SK-N-SH (cell line): ENCODE measurements at regions not wholly inside any gene's neighbourhood (a gene's known extent, or its start where the extent isn't known, plus 50 kb on each side); places are given as distances from the start of the nearest gene placed in this dataset.

ENCODE experiments used
- CTCF ChIA-PET: fragments of 300-600, 350-600 bp; formaldehyde crosslinking; extraction: SDS; loops from one replicate; lab custom pipeline; 2021; lab: Yijun Ruan, JAX
- POLR2A ChIA-PET: fragments of 350-600 bp; sonication (Branson Sonifier 250); formaldehyde crosslinking; extraction: SDS; loops from one replicate; lab custom pipeline; 2020; ENCODE audit warnings: antibody characterized with exemption, inconsistent platforms; lab: Yijun Ruan, JAX
- DNase-seq: peaks from one replicate; pipeline ENCODE4 v3.0.0; 2012
- H2AFZ ChIP-seq: fragments of 200-600 bp; sonication (generic); 2 replicates; pipeline ENCODE4 v1.8.1; 2016; ENCODE audit warnings: antibody characterized with exemption, mild to moderate bottlenecking, low read depth
- H3F3A ChIP-seq: fragments of 200-600 bp; sonication (generic); replicated peaks from 2 replicates; pipeline ENCODE3; 2016; ENCODE audit warnings: antibody characterized with exemption, mild to moderate bottlenecking; ENCODE audit not compliant: insufficient read depth
- H3K27ac ChIP-seq, 2 experiments: fragments of 200-500 bp in 1 of 2; fragments of 200-600 bp in 1 of 2; sonication (Bioruptor generic) in 1 of 2; sonication (generic), shearing (Covaris generic) in 1 of 2; 2 replicates each; pipeline versions ENCODE4 v1.5.1 to v1.6.1; 2014 to 2016; ENCODE audit warnings: low read depth in 2 of 2, inconsistent platforms in 1 of 2, low read length in 1 of 2, mild to moderate bottlenecking in 1 of 2, mixed read lengths in 1 of 2
- H3K27me3 ChIP-seq: fragments of 200-600 bp; sonication (generic), shearing (Covaris generic); 2 replicates; pipeline ENCODE4 v1.6.1; 2016; ENCODE audit warnings: mixed run types; ENCODE audit not compliant: insufficient read depth
- H3K36me3 ChIP-seq, 2 experiments: fragments of 200-500 bp in 1 of 2; fragments of 200-600 bp in 1 of 2; sonication (Bioruptor generic) in 1 of 2; sonication (generic) in 1 of 2; replicated peaks in 1 of 2; 2 replicates each; pipeline versions ENCODE3 to v1.5.1; 2014 to 2016; ENCODE audit warnings: low read length in 1 of 2, mild to moderate bottlenecking in 1 of 2; ENCODE audit not compliant: insufficient read depth in 2 of 2, control insufficient read depth in 1 of 2
- H3K4me1 ChIP-seq, 2 experiments: fragments of 200-500 bp in 1 of 2; fragments of 200-600 bp in 1 of 2; sonication (Bioruptor generic) in 1 of 2; sonication (generic), shearing (Covaris generic) in 1 of 2; 2 replicates each; pipeline versions ENCODE4 v1.5.1 to v1.6.1; 2014 to 2016; ENCODE audit warnings: low read depth in 1 of 2, low read length in 1 of 2, mixed run types in 1 of 2; ENCODE audit not compliant: insufficient read depth in 2 of 2, control insufficient read depth in 1 of 2
- H3K4me2 ChIP-seq: fragments of 200-600 bp; sonication (generic), shearing (Covaris generic); 2 replicates; pipeline ENCODE4 v1.6.1; 2017; ENCODE audit warnings: mixed run types
- H3K4me3 ChIP-seq, 2 experiments: fragments of 200-500 bp in 1 of 2; fragments of 200-600 bp in 1 of 2; sonication (Bioruptor generic) in 1 of 2; sonication (generic), shearing (Covaris generic) in 1 of 2; 2 replicates each; pipeline versions ENCODE4 v1.5.1 to v1.8.1; 2014 to 2016; ENCODE audit warnings: low read depth in 2 of 2, inconsistent platforms in 1 of 2, low read length in 1 of 2, mild to moderate bottlenecking in 1 of 2, mixed read lengths in 1 of 2, moderate library complexity in 1 of 2
- H3K79me2 ChIP-seq: fragments of 200-600 bp; sonication (generic); 2 replicates; pipeline ENCODE4 v1.8.1; 2017; ENCODE audit warnings: mild to moderate bottlenecking; ENCODE audit not compliant: insufficient read depth
- H3K9ac ChIP-seq: fragments of 200-600 bp; sonication (generic); 2 replicates; pipeline ENCODE4 v1.6.1; 2017; ENCODE audit warnings: mixed run types
- H3K9me2 ChIP-seq: fragments of 200-600 bp; sonication (generic); 2 replicates; pipeline ENCODE4 v1.6.1; 2017; ENCODE audit warnings: mixed run types
- H3K9me3 ChIP-seq: fragments of 200-600 bp; sonication (generic); 2 replicates; pipeline ENCODE4 v1.6.1; 2017; ENCODE audit warnings: mixed run types, mild to moderate bottlenecking, moderate library complexity
- H4K20me1 ChIP-seq: fragments of 200-600 bp; sonication (generic); 2 replicates; pipeline ENCODE4 v1.6.1; 2017; ENCODE audit warnings: mild to moderate bottlenecking, mixed run types; ENCODE audit not compliant: insufficient read depth
- CHD2 ChIP-seq: fragments of 150-350 bp; IDR thresholded peaks from 2 replicates; pipeline ENCODE4 v1.6.1; 2018; ENCODE audit warnings: low read length; ENCODE audit not compliant: partially characterized antibody
- ELF1 ChIP-seq: IDR thresholded peaks from 2 replicates; pipeline ENCODE4 v1.4.0; 2012
- EP300 ChIP-seq, 2 experiments: IDR thresholded peaks; 2 replicates each; pipeline versions ENCODE4 v1.4.0 to v1.6.1; 2012; ENCODE audit warnings: borderline replicate concordance in 1 of 2, low read depth in 1 of 2, low read length in 1 of 2
- FOSL2 ChIP-seq: IDR thresholded peaks from 2 replicates; pipeline ENCODE4 v1.4.0; 2012; ENCODE audit warnings: low read depth, mild to moderate bottlenecking, moderate library complexity, borderline replicate concordance
- GATA2 ChIP-seq: sonication (generic); formaldehyde crosslinking; IDR thresholded peaks from 2 replicates; pipeline ENCODE4 v1.5.0; 2020; ENCODE audit warnings: mild to moderate bottlenecking, missing genetic modification reagents
- JUND ChIP-seq: IDR thresholded peaks from 2 replicates; pipeline ENCODE4 v1.4.0; 2012
- MEF2A ChIP-seq: IDR thresholded peaks from 2 replicates; pipeline ENCODE4 v1.4.0; 2012; ENCODE audit warnings: low read depth, borderline replicate concordance
- NRF1 ChIP-seq: IDR thresholded peaks from 2 replicates; pipeline ENCODE4 v1.6.1; 2012; ENCODE audit warnings: low read depth, mild to moderate bottlenecking, low read length
- POLR2AphosphoS5 ChIP-seq: IDR thresholded peaks from 2 replicates; pipeline ENCODE4 v1.6.1; 2012; ENCODE audit warnings: low read depth, low read length
- RAD21 ChIP-seq: IDR thresholded peaks from 2 replicates; pipeline ENCODE4 v1.6.1; 2012; ENCODE audit warnings: mild to moderate bottlenecking, low read length
- RCOR1 ChIP-seq: fragments of 150-350 bp; IDR thresholded peaks from 2 replicates; pipeline ENCODE4 v1.6.1; 2017; ENCODE audit warnings: antibody characterized with exemption, low read length
- SIN3A ChIP-seq: IDR thresholded peaks from 2 replicates; pipeline ENCODE4 v1.6.1; 2012; ENCODE audit warnings: low read depth, mild to moderate bottlenecking, low read length, moderate library complexity, borderline replicate concordance
- TAF1 ChIP-seq: IDR thresholded peaks from 2 replicates; pipeline ENCODE4 v1.6.1; 2012; ENCODE audit warnings: low read depth, mild to moderate bottlenecking, low read length, moderate library complexity, borderline replicate concordance
- TEAD4 ChIP-seq: IDR thresholded peaks from 2 replicates; pipeline ENCODE4 v1.4.0; 2012; ENCODE audit warnings: mild to moderate bottlenecking, borderline replicate concordance; ENCODE audit not compliant: insufficient read depth
- YY1 ChIP-seq: IDR thresholded peaks from 2 replicates; pipeline ENCODE4 v1.4.0; 2012; ENCODE audit warnings: low read depth, mild to moderate bottlenecking
- WGBS: methylation state at CpG from one replicate; pipeline ENCODE4 v1.1.6; 2017; ENCODE audit warnings: low lambda C conversion rate; 5-methylcytosine and 5-hydroxymethylcytosine counted together
- TF ChIP-seq, protein P1 (sequence below): IDR thresholded peaks from 2 replicates; pipeline ENCODE4 v1.6.1; 2012; ENCODE audit warnings: mild to moderate bottlenecking, low read depth, low read length, moderate library complexity
- TF ChIP-seq, protein P2 (sequence below): IDR thresholded peaks from 2 replicates; pipeline ENCODE4 v1.4.0; 2012; ENCODE audit warnings: low read depth, borderline replicate concordance

DNA sequence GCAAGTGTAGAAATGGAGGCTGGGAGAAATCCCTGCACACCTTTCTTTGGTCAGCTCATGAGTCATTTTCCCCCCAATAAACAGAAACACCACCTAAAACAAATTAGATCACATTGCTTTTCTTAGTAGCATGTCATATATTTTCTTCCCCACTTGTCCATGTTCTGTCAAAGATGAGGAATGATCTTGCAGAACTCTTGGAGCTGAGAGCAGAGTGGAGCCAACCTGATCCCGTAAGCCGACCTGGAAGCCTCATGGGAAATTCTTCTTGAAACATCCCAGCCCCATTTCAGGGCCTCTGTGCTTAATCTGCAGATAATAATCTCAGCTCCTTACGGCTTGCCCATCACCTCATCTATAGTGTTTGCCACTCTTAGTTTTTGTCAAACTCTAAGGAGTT is 284.6 kb upstream of the ELAC2 start:
- H3K4me2 ChIP-seq, result no peak overlapping the region
- no peaks in the 10 kb centered on the region for H3K9me2 ChIP-seq
- no peaks in the 10 kb centered on the region for H4K20me1 ChIP-seq
- H3K9ac ChIP-seq, result no peak overlapping the region
- no peak for DNase-seq
- TF ChIP-seq ELF1, result no peak
- no peak for TF ChIP-seq TEAD4
- TF ChIP-seq, protein P1, sequence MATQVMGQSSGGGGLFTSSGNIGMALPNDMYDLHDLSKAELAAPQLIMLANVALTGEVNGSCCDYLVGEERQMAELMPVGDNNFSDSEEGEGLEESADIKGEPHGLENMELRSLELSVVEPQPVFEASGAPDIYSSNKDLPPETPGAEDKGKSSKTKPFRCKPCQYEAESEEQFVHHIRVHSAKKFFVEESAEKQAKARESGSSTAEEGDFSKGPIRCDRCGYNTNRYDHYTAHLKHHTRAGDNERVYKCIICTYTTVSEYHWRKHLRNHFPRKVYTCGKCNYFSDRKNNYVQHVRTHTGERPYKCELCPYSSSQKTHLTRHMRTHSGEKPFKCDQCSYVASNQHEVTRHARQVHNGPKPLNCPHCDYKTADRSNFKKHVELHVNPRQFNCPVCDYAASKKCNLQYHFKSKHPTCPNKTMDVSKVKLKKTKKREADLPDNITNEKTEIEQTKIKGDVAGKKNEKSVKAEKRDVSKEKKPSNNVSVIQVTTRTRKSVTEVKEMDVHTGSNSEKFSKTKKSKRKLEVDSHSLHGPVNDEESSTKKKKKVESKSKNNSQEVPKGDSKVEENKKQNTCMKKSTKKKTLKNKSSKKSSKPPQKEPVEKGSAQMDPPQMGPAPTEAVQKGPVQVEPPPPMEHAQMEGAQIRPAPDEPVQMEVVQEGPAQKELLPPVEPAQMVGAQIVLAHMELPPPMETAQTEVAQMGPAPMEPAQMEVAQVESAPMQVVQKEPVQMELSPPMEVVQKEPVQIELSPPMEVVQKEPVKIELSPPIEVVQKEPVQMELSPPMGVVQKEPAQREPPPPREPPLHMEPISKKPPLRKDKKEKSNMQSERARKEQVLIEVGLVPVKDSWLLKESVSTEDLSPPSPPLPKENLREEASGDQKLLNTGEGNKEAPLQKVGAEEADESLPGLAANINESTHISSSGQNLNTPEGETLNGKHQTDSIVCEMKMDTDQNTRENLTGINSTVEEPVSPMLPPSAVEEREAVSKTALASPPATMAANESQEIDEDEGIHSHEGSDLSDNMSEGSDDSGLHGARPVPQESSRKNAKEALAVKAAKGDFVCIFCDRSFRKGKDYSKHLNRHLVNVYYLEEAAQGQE, result no peak
- no peak for TF ChIP-seq MEF2A
- no peak for TF ChIP-seq POLR2AphosphoS5
- no peak for TF ChIP-seq RCOR1
- TF ChIP-seq JUND, result no peak
- H3K4me3 ChIP-seq, result no peak overlapping the region
- H3K27me3 ChIP-seq, result no peaks in the 10 kb centered on the region; the same call in 1 of the 2 replicates
- ChIA-PET CTCF (interaction anchor here (0.9 to 1.3 kb wide), 4 partner anchors 71 to 278 kb away, joined by 3 to 4 read pairs (median 3); no protein-coding TSS in a partner anchor), POLR2A (no interaction called here)
- no peaks in the 10 kb centered on the region for H3K79me2 ChIP-seq
- 50% methylated on average over 3 of the region's 3 CpGs for WGBS
- no peak overlapping the region for H2AFZ ChIP-seq
- H3K27ac ChIP-seq, result no peak overlapping the region
- no peaks in the 10 kb centered on the region for H3K4me1 ChIP-seq
- no peaks in the 10 kb centered on the region for H3K9me3 ChIP-seq
- H3F3A ChIP-seq, result no peaks in the 10 kb centered on the region
- no peaks in the 10 kb centered on the region for H3K36me3 ChIP-seq

DNA sequence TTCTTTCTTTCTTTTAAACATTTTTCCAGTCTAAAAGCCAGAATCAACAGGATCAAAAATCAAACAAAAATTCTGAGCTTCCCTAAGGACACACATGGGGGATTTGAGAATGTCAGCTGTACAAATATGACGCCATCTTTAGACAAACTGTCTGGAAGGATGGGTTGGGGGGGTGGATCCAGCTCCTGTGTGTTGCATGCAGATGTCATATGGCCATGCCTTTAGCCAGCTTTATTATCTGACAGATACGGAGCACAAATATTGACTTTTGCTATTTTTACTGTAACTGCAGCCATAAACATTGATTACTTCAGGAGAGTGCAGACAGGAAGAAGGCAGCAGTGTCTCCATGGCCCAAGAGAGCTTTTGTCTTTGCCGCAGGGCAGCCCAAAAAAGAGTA is 279.4 kb upstream of the ELAC2 start:
- no peak overlapping the region for H3K4me3 ChIP-seq
- H3K9me3 ChIP-seq, result no peaks in the 10 kb centered on the region
- H4K20me1 ChIP-seq, result no peaks in the 10 kb centered on the region
- H3K4me1 ChIP-seq, result no peaks in the 10 kb centered on the region
- H3K79me2 ChIP-seq, result no peaks in the 10 kb centered on the region
- no peak for TF ChIP-seq CHD2
- TF ChIP-seq FOSL2, result no peak
- TF ChIP-seq TAF1, result no peak
- no peak for TF ChIP-seq SIN3A
- no peak for TF ChIP-seq NRF1
- no peak for TF ChIP-seq EP300 (IDR thresholded peaks at IDR 0.05; ENCODE audit: borderline replicate concordance in 1 of 2, low read depth in 1 of 2, low read length in 1 of 2)
- no peak for TF ChIP-seq RAD21
- TF ChIP-seq, protein P2, sequence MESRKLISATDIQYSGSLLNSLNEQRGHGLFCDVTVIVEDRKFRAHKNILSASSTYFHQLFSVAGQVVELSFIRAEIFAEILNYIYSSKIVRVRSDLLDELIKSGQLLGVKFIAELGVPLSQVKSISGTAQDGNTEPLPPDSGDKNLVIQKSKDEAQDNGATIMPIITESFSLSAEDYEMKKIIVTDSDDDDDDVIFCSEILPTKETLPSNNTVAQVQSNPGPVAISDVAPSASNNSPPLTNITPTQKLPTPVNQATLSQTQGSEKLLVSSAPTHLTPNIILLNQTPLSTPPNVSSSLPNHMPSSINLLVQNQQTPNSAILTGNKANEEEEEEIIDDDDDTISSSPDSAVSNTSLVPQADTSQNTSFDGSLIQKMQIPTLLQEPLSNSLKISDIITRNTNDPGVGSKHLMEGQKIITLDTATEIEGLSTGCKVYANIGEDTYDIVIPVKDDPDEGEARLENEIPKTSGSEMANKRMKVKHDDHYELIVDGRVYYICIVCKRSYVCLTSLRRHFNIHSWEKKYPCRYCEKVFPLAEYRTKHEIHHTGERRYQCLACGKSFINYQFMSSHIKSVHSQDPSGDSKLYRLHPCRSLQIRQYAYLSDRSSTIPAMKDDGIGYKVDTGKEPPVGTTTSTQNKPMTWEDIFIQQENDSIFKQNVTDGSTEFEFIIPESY, result no peak
- TF ChIP-seq YY1, result no peak
- TF ChIP-seq POLR2AphosphoS5, result no peak
- TF ChIP-seq GATA2 (CRISPR knock-in tag), result no peak
- WGBS, result 35% methylated on average over 3 of the region's 3 CpGs
- H3K9ac ChIP-seq, result no peak overlapping the region
- no peak overlapping the region for H2AFZ ChIP-seq
- POLR2A ChIA-PET, result no interaction called here
- DNase-seq, result no peak
- no peaks in the 10 kb centered on the region for H3K36me3 ChIP-seq
- H3K27ac ChIP-seq, result no peak overlapping the region
- peaks cover 4% of the 10 kb centered on the region; the same call in 1 of the 2 replicates for H3K27me3 ChIP-seq
- no peak overlapping the region for H3K4me2 ChIP-seq
- no peaks in the 10 kb centered on the region for H3F3A ChIP-seq
- no peaks in the 10 kb centered on the region for H3K9me2 ChIP-seq
- CTCF ChIA-PET, result interaction anchor here (0.9 to 1.5 kb wide), 3 partner anchors 9 to 267 kb away, joined by 3 to 7 read pairs (median 4); no protein-coding TSS in a partner anchor
